GM19395 (cell line): ENCODE measurements at regions not wholly inside any gene's neighbourhood (a gene's known extent, or its start where the extent isn't known, plus 50 kb on each side); places are given as distances from the start of the nearest gene placed in this dataset.

Source experiments
- ATAC-seq: cut with Tn5 transposase; IDR thresholded peaks from one replicate; pipeline ENCODE4 v1.9.1; 2021; ENCODE audit warnings: mild to moderate bottlenecking, moderate library complexity; ENCODE audit not compliant: unreplicated experiment

GRCh38 chr7:33806298-33807154 is 98.8 kb upstream of the BMPER start:
- ATAC-seq = no peak

- no peak for ATAC-seq
Measured at GRCh38 chr7:33807155-33807530, 98.2 kb upstream of the BMPER start.

DNA sequence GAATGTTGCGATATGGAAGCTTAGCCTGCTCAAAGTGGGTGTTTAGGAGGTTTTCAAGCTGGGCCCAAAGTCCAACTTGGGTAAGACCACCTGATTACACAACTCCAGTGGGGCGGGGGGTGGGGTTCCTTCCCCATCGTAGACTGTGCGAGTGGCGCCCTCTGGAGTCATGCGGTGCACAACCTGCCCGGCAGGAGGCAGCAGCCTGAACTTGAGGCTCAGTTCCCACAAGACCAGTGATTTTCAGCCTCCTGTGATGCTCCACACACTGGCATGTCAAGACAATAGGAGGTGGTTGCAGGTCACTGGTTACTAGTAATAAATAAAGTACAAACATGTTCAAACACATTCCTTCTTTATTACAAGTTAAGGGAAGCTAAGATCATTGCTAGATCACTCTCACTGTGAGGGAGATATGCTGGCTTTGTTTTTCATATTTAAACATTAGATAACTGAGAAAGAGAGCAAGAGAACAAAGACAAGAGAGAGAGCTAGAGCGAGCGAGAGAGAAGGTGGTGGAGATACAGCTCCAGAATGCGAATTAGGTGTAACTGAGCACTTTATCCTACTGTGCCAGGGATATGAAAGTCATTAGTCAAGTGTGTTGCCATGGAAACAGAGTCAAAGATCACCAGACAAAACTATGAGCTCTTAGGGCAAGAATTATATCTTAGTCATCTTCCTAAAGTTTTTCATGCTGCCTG is 97.4 kb upstream of the BMPER start:
- ATAC-seq = no peak

GRCh38 chr7:33809228-33809627 is 96.1 kb upstream of the BMPER start:
- ATAC-seq = no peak

GRCh38 chr7:33810356-33810755 is 95.0 kb upstream of the BMPER start:
- no peak for ATAC-seq

GRCh38 chr7:33813331-33813730 is 92.0 kb upstream of the BMPER start:
- no peak for ATAC-seq

DNA sequence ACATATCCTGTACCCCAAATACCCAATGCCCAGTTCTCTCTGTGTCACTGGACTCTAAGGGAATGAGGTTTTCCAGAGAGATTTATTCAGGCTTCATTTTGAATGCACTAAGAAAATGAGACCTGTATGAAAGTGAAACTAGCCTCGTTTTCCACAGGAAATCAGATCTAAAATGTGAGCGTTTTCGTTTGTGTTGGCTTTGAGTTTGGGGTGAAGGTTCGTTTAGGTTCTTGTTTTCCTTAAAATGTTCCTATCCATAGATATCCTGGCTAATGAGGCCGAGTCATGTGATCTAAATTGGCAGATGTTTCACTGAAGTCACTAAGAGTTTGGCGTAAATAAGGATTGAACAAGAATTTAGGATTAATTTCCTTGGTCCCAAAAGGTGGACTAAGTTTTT is 90.9 kb upstream of the BMPER start:
- ATAC-seq = no peak

- no peak for ATAC-seq
Measured at GRCh38 chr7:33814936-33815335, 90.4 kb upstream of the BMPER start.

- no peak for ATAC-seq
Measured at GRCh38 chr7:33815336-33815735, 90.0 kb upstream of the BMPER start.

- ATAC-seq = no peak
Measured at GRCh38 chr7:33816106-33816505, 89.2 kb upstream of the BMPER start.

DNA sequence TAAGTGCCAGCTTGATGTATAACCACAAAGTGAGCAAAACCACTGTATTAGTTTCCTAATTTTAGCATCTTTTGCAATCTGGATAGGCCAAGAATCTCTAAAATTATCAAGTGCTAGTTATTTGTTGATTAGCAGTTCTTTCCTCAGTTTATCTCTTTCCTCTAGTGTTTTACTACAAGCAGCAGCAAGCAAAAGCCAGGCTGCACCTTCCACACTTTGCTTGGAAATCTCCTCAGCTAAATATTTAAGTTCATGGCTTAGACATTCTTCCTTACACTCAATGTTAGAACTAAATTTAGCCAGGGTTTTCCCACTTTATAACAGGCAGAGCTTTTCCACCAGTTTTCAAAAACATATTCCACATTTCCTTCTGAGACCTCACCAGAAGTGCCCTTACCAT is 85.7 kb upstream of the BMPER start:
- ATAC-seq = no peak

- ATAC-seq = no peak
Measured at GRCh38 chr7:33820206-33820605, 85.1 kb upstream of the BMPER start.

GRCh38 chr7:33821970-33822369 is 83.4 kb upstream of the BMPER start:
- no peak for ATAC-seq

DNA sequence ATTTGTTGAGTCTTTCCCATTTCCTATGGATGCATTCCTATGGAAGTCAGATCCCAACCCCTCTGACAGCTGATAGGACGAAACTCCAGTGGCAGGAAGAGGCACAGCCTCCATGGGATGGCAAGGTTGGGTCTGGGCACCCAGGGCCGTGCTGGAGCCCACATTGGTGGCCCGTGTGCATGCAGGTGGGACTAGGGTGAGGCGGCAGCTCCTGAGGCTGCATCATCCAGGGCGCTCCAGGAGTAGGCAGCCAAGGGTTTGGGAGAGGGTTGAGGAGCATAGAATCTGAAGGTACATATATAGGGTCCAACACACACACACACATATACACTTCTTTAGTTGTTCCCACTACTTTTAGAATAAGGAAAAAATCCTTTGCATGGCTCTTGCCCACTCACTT is 81.4 kb upstream of the BMPER start:
- no peak for ATAC-seq

DNA sequence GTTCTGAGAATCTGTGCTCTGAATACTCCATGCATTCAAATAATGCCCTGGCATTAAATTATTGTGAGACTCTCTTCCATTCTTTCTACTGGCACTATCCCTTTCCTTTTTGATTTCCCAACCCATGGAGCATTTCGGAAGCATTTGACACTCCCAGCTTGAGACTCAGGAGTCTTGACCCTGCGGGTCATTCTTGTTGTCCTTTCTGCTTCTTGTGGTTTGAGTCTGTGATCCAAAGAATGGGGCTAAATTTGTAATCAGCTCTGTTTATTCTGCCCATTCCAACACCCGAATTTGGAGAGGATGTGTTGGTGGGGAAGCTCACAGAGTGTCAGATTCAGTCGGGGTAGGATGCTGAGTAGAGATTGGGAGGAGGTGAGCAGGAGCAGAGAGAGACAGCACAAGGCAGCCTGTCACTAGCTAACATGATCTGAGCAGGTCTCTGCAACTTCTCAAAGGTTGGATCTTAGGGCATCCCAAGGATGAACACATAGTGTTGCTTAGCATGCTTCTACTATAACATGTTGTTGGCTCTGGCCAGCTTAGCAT is 80.4 kb upstream of the BMPER start:
- ATAC-seq = no peak

- ATAC-seq = no peak
Measured at GRCh38 chr7:33825644-33826043, 79.7 kb upstream of the BMPER start.

GRCh38 chr7:33829536-33829935 is 75.8 kb upstream of the BMPER start:
- ATAC-seq = no peak

GRCh38 chr7:33831389-33832141 is 73.8 kb upstream of the BMPER start:
- no peak for ATAC-seq

- ATAC-seq = no peak
Measured at GRCh38 chr7:33832271-33832721, 73.0 kb upstream of the BMPER start.

DNA sequence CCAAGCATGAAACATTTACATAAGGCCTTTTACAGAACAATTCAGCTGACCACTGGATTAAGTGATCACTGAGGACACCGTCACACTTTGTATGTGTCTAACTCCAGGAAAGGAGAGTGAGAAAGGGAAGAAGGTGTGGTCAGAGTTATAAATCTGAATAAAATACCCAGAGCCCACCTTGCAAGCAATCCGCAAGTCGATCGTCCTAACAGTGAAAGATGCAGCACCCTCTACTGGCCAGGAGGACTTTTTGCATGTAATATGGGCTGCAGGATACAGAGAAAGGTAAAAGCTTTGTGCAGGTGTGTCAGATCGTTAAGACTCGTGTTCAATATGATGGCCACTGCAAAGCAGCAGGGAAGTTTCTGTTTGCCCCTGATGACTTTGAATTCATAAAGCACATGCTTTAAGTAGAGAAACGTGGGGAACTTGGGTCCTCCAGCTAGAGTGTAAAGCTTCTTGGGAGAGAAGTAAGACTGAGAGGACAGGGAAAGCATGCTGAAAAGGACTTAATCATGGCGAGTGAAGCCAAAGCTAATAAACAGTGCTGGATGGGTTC is 68.5 kb upstream of the BMPER start:
- no peak for ATAC-seq

- ATAC-seq = no peak
Measured at GRCh38 chr7:33837356-33837851, 67.9 kb upstream of the BMPER start.
